ENCODE measurements at regions not wholly inside any gene's neighbourhood (a gene's known extent, or its start where the extent isn't known, plus 50 kb on each side); places are given as distances from the start of the nearest gene placed in this dataset.

GRCh38 chr15:38671006-38671387 is 106.4 kb upstream of the RASGRP1 start:
- Histone ChIP-seq H3K23ac (ENCODE audit: low read length) (no peak overlapping the region), H3K4ac (ENCODE audit: low read depth, low read length) (no peak overlapping the region), H2BK120ac (ENCODE audit: insufficient read depth, low read length, poor library complexity) (no peak overlapping the region), H3K14ac (ENCODE audit: low read length) (no peak overlapping the region), H2BK5ac (ENCODE audit: low read depth, low read length, poor library complexity) (no peak overlapping the region), H3K9me3 (ENCODE audit: insufficient read depth, low read depth, low read length) (no peaks in the 10 kb centered on the region), H3K4me1 (ENCODE audit: control insufficient read depth in 1 of 2, insufficient read depth in 2 of 2, low read length in 2 of 2) (no peaks in the 10 kb centered on the region), H2AK5ac (ENCODE audit: low read length) (no peak overlapping the region), H3K27me3 (ENCODE audit: insufficient read depth, low read length) (no peaks in the 10 kb centered on the region), H4K8ac (ENCODE audit: low read depth, low read length) (no peak overlapping the region), H3K9ac (ENCODE audit: low read length) (no peak overlapping the region), H3K4me2 (ENCODE audit: low read length) (no peak overlapping the region), H4K91ac (ENCODE audit: low read depth, low read length) (no peak overlapping the region), H2BK12ac (ENCODE audit: low read length) (no peak overlapping the region), H3K79me2 (ENCODE audit: control insufficient read depth, insufficient read depth, low read length, poor library complexity) (no peaks in the 10 kb centered on the region), H2AFZ (ENCODE audit: insufficient read depth, low read length, poor library complexity) (no peak overlapping the region), H3K36me3 (ENCODE audit: control insufficient read depth in 1 of 2, insufficient read depth in 2 of 2, low read length in 2 of 2) (no peaks in the 10 kb centered on the region), H4K12ac (ENCODE audit: low read depth, low read length) (no peak overlapping the region), H3K18ac (ENCODE audit: low read length) (no peak overlapping the region), H3K27ac (ENCODE audit: low read depth, low read length) (no peak overlapping the region), H3K4me3 (ENCODE audit: low read depth, low read length) (no peak overlapping the region), H3K79me1 (ENCODE audit: low read length) (no peaks in the 10 kb centered on the region)
- no peak for DNase-seq
- WGBS (ENCODE audit: extremely low coverage, insufficient coverage, insufficient read length): no CpG with 5 or more reads among the region's 2 CpGs

- Histone ChIP-seq H3K18ac (ENCODE audit: low read length) (no peak overlapping the region), H3K4me2 (ENCODE audit: low read length) (no peak overlapping the region), H3K4me3 (ENCODE audit: low read depth, low read length) (no peak overlapping the region), H3K79me1 (ENCODE audit: low read length) (no peaks in the 10 kb centered on the region), H4K91ac (ENCODE audit: low read depth, low read length) (no peak overlapping the region), H4K8ac (ENCODE audit: low read depth, low read length) (no peak overlapping the region), H3K23ac (ENCODE audit: low read length) (no peak overlapping the region), H3K9ac (ENCODE audit: low read length) (no peak overlapping the region), H3K27me3 (ENCODE audit: insufficient read depth, low read length) (no peaks in the 10 kb centered on the region), H2AK5ac (ENCODE audit: low read length) (no peak overlapping the region), H3K79me2 (ENCODE audit: control insufficient read depth, insufficient read depth, low read length, poor library complexity) (no peaks in the 10 kb centered on the region), H3K36me3 (ENCODE audit: control insufficient read depth in 1 of 2, insufficient read depth in 2 of 2, low read length in 2 of 2) (no peaks in the 10 kb centered on the region), H2BK12ac (ENCODE audit: low read length) (no peak overlapping the region), H2BK120ac (ENCODE audit: insufficient read depth, low read length, poor library complexity) (no peak overlapping the region), H2BK5ac (ENCODE audit: low read depth, low read length, poor library complexity) (no peak overlapping the region), H4K12ac (ENCODE audit: low read depth, low read length) (no peak overlapping the region), H3K4me1 (ENCODE audit: control insufficient read depth in 1 of 2, insufficient read depth in 2 of 2, low read length in 2 of 2) (no peaks in the 10 kb centered on the region), H3K4ac (ENCODE audit: low read depth, low read length) (no peak overlapping the region), H3K9me3 (ENCODE audit: insufficient read depth, low read depth, low read length) (no peaks in the 10 kb centered on the region), H2AFZ (ENCODE audit: insufficient read depth, low read length, poor library complexity) (no peak overlapping the region), H3K27ac (ENCODE audit: low read depth, low read length) (no peak overlapping the region), H3K14ac (ENCODE audit: low read length) (no peak overlapping the region)
- DNase-seq: peak in 1 of 2 donors; percentile 31
- no CpG with 5 or more reads among the region's 6 CpGs for WGBS (ENCODE audit: extremely low coverage, insufficient coverage, insufficient read length)
These were observed 107.2 kb upstream of the RASGRP1 start for GRCh38 chr15:38671675-38672254.

- Histone ChIP-seq H2BK120ac (ENCODE audit: insufficient read depth, low read length, poor library complexity) (no peak overlapping the region), H3K27ac (ENCODE audit: low read depth, low read length) (no peak overlapping the region), H2AK5ac (ENCODE audit: low read length) (no peak overlapping the region), H4K12ac (ENCODE audit: low read depth, low read length) (no peak overlapping the region), H3K9me3 (ENCODE audit: insufficient read depth, low read depth, low read length) (no peaks in the 10 kb centered on the region), H3K23ac (ENCODE audit: low read length) (no peak overlapping the region), H3K36me3 (ENCODE audit: control insufficient read depth in 1 of 2, insufficient read depth in 2 of 2, low read length in 2 of 2) (no peaks in the 10 kb centered on the region), H3K4ac (ENCODE audit: low read depth, low read length) (no peak overlapping the region), H2BK5ac (ENCODE audit: low read depth, low read length, poor library complexity) (no peak overlapping the region), H4K91ac (ENCODE audit: low read depth, low read length) (no peak overlapping the region), H3K9ac (ENCODE audit: low read length) (no peak overlapping the region), H3K14ac (ENCODE audit: low read length) (no peak overlapping the region), H3K4me2 (ENCODE audit: low read length) (no peak overlapping the region), H3K79me2 (ENCODE audit: control insufficient read depth, insufficient read depth, low read length, poor library complexity) (no peaks in the 10 kb centered on the region), H3K79me1 (ENCODE audit: low read length) (no peaks in the 10 kb centered on the region), H2BK12ac (ENCODE audit: low read length) (no peak overlapping the region), H4K8ac (ENCODE audit: low read depth, low read length) (no peak overlapping the region), H3K27me3 (ENCODE audit: insufficient read depth, low read length) (no peaks in the 10 kb centered on the region), H3K4me3 (ENCODE audit: low read depth, low read length) (no peak overlapping the region), H3K18ac (ENCODE audit: low read length) (no peak overlapping the region), H3K4me1 (ENCODE audit: control insufficient read depth in 1 of 2, insufficient read depth in 2 of 2, low read length in 2 of 2) (no peaks in the 10 kb centered on the region), H2AFZ (ENCODE audit: insufficient read depth, low read length, poor library complexity) (no peak overlapping the region)
- no CpG with 5 or more reads among the region's 1 CpG for WGBS (ENCODE audit: extremely low coverage, insufficient coverage, insufficient read length)
- peak; percentile 14 to 68 for DNase-seq
These were observed 107.7 kb upstream of the RASGRP1 start for GRCh38 chr15:38672273-38672672.

DNA sequence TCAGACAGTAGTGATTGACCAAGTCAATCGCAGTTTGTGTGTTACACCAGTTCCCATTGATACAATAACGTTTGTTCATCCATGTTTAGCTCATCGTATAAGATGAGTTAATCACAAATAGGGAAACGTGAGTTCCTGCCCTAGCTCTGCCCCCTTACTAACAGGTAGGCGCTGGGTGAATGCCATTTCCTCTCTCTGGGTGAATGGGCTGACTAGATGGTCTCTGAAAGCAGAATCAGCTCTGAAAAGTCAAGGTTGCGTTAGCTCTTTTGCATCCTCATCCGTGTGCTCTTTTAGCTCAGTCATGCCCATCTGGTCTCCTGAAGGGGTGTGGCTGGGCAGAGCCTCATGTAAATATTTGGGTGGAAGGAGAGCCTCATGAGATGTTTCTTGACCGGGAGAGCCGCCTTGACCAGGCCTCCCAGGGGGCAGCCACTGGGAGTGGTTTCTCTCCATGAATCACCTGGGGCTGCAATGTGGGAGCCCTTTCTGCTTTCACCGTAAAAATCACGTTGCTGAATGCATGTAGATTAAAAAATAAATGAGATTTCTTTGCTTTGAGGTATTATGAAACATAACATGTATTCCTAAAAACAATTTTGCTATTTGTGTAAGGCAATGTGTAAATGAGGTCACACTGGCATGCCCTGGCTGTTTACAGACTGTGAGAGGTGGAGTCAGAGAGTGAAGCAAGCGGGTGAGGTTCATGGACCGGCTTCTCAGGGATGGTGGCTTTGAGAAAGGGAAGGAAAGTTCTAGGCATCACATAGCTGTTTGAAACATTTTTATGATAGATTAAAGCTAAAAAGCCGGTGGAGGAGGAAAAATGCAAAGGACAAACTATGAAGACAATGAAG is 108.4 kb upstream of the RASGRP1 start:
- no peak overlapping the region for H3K4ac ChIP-seq (ENCODE audit: low read depth, low read length)
- H2AK5ac ChIP-seq (ENCODE audit: low read length): no peak overlapping the region
- no peak overlapping the region for H3K27ac ChIP-seq (ENCODE audit: low read depth, low read length)
- DNase-seq: peak in 1 of 2 donors; percentile 46
- H3K4me1 ChIP-seq (ENCODE audit: control insufficient read depth in 1 of 2, insufficient read depth in 2 of 2, low read length in 2 of 2): peaks cover 3 to 4% of the 10 kb centered on the region in 2 experiments
- no peak overlapping the region for H3K23ac ChIP-seq (ENCODE audit: low read length)
- no peaks in the 10 kb centered on the region for H3K9me3 ChIP-seq (ENCODE audit: insufficient read depth, low read depth, low read length)
- no peak overlapping the region for H3K9ac ChIP-seq (ENCODE audit: low read length)
- H3K27me3 ChIP-seq (ENCODE audit: insufficient read depth, low read length): no peaks in the 10 kb centered on the region
- H3K14ac ChIP-seq (ENCODE audit: low read length): no peak overlapping the region
- no peak overlapping the region for H4K8ac ChIP-seq (ENCODE audit: low read depth, low read length)
- no peak overlapping the region for H2AFZ ChIP-seq (ENCODE audit: insufficient read depth, low read length, poor library complexity)
- no peak overlapping the region for H3K4me2 ChIP-seq (ENCODE audit: low read length)
- H4K91ac ChIP-seq (ENCODE audit: low read depth, low read length): no peak overlapping the region
- H4K12ac ChIP-seq (ENCODE audit: low read depth, low read length): no peak overlapping the region
- H2BK12ac ChIP-seq (ENCODE audit: low read length): no peak overlapping the region
- no CpG with 5 or more reads among the region's 14 CpGs for WGBS (ENCODE audit: extremely low coverage, insufficient coverage, insufficient read length)
- H3K18ac ChIP-seq (ENCODE audit: low read length): no peak overlapping the region
- no peak overlapping the region for H3K4me3 ChIP-seq (ENCODE audit: low read depth, low read length)
- no peak overlapping the region for H2BK5ac ChIP-seq (ENCODE audit: low read depth, low read length, poor library complexity)
- no peaks in the 10 kb centered on the region for H3K79me2 ChIP-seq (ENCODE audit: control insufficient read depth, insufficient read depth, low read length, poor library complexity)
- H3K36me3 ChIP-seq (ENCODE audit: control insufficient read depth in 1 of 2, insufficient read depth in 2 of 2, low read length in 2 of 2): no peaks in the 10 kb centered on the region
- H3K79me1 ChIP-seq (ENCODE audit: low read length): no peaks in the 10 kb centered on the region
- H2BK120ac ChIP-seq (ENCODE audit: insufficient read depth, low read length, poor library complexity): no peak overlapping the region

Data from trophoblast cell (in vitro differentiated cells and primary cell).